GM12878 (cell line): ENCODE measurements at regions not wholly inside any gene's neighbourhood (a gene's known extent, or its start where the extent isn't known, plus 50 kb on each side); places are given as distances from the start of the nearest gene placed in this dataset.

ENCODE experiments used
- ATAC-seq: fragments of 200-7000 bp; cut with Tn5 transposase; 3 replicates; pipeline ENCODE4 v1.9.1; 2020; ENCODE audit warnings: mild to moderate bottlenecking, moderate library complexity
- BruUV-seq: library from RNA; stranded (reverse); fragments of 400-500 nt; replicated peaks from 2 replicates; lab custom pipeline; 2021; lab: Mats Ljungman, UMichigan
- CTCF ChIA-PET: fragments of 300-600 bp; sonication (Branson Sonifier 250); formaldehyde crosslinking; extraction: SDS; loops from one replicate; lab custom pipeline; 2021; ENCODE audit warnings: inconsistent platforms; lab: Yijun Ruan, JAX
- POLR2A ChIA-PET: fragments of 350-600 bp; formaldehyde crosslinking; extraction: SDS; loops from one replicate; lab custom pipeline; 2021; ENCODE audit warnings: inconsistent platforms; lab: Charles Lee
- RAD21 ChIA-PET: fragments of 300-600 bp; sonication (Branson Sonifier 250); formaldehyde crosslinking; loops from one replicate; lab custom pipeline; 2023; ENCODE audit warnings: antibody characterized with exemption; ENCODE audit not compliant: unreplicated experiment; lab: Charles Lee
- SMC1A ChIA-PET: fragments of 300-600 bp; sonication (Branson Sonifier 250); formaldehyde crosslinking; loops from one replicate; lab custom pipeline; 2023; ENCODE audit not compliant: unreplicated experiment, uncharacterized antibody; lab: Charles Lee
- DNase-seq: peaks from one replicate; pipeline ENCODE4 v3.0.0-alpha.2; 2011; ENCODE audit warnings: low read depth, low spot score
- FAIRE-seq: peaks from 3 replicates; lab custom pipeline; 2011; peaks lifted over from hg19 to GRCh38; lab: Jason Lieb, UNC
- H2AFZ ChIP-seq: 2 replicates; pipeline ENCODE4 v1.6.0; 2011; ENCODE audit warnings: low read depth, low read length, control low read depth; ENCODE audit not compliant: control insufficient read depth
- H3K27ac ChIP-seq: 2 replicates; pipeline ENCODE4 v1.5.1; 2011; ENCODE audit warnings: control low read depth; ENCODE audit not compliant: control insufficient read depth, insufficient read depth
- H3K27me3 ChIP-seq, 2 experiments: replicated peaks in 1 of 2; 2 replicates each; pipeline versions ENCODE4 v1.6.0 to v1.6.1; 2011; ENCODE audit warnings: low read length in 1 of 2; ENCODE audit not compliant: control insufficient read depth in 2 of 2, insufficient read depth in 2 of 2
- H3K36me3 ChIP-seq, 2 experiments: 2 replicates each; pipeline ENCODE4 v1.5.1; 2011; ENCODE audit warnings: low read length in 1 of 2; ENCODE audit not compliant: control insufficient read depth in 2 of 2, insufficient read depth in 2 of 2
- H3K4me1 ChIP-seq: 2 replicates; pipeline ENCODE4 v1.6.1; 2011; ENCODE audit warnings: mild to moderate bottlenecking, low read length, moderate library complexity, mixed read lengths; ENCODE audit not compliant: control insufficient read depth, insufficient read depth
- H3K4me2 ChIP-seq: 2 replicates; pipeline ENCODE4 v1.6.0; 2011; ENCODE audit warnings: control low read depth; ENCODE audit not compliant: control insufficient read depth, insufficient read depth
- H3K4me3 ChIP-seq: fragments of 200-600 bp; sonication (generic); 2 replicates; pipeline ENCODE4 v1.5.1; 2016
- H3K79me2 ChIP-seq: 2 replicates; pipeline ENCODE4 v1.6.0; 2011; ENCODE audit warnings: low read length; ENCODE audit not compliant: control insufficient read depth, insufficient read depth
- H3K9ac ChIP-seq: 2 replicates; pipeline ENCODE4 v1.8.0; 2011; ENCODE audit warnings: low read length, control low read depth, mixed read lengths; ENCODE audit not compliant: control insufficient read depth, insufficient read depth
- H3K9me3 ChIP-seq: replicated peaks from 3 replicates; pipeline ENCODE4 v1.5.1; 2011; ENCODE audit warnings: mild to moderate bottlenecking, low read length; ENCODE audit not compliant: control insufficient read depth, insufficient read depth
- H4K20me1 ChIP-seq: 2 replicates; pipeline ENCODE4 v1.6.0; 2011; ENCODE audit not compliant: control insufficient read depth, insufficient read depth
- FOS ChIP-seq: IDR thresholded peaks from 3 replicates; pipeline ENCODE4 v1.6.1; 2011; ENCODE audit warnings: borderline replicate concordance; ENCODE audit not compliant: insufficient read length; ENCODE audit errors: extremely low read depth
- GABPA ChIP-seq: IDR thresholded peaks from 2 replicates; pipeline ENCODE4 v1.6.1; 2014; ENCODE audit warnings: antibody characterized with exemption, low read depth, mild to moderate bottlenecking, inconsistent platforms
- HDAC6 ChIP-seq: fragments of 200-600 bp; sonication (generic); IDR thresholded peaks from one replicate; pipeline ENCODE4 v1.8.0; 2017; ENCODE audit warnings: antibody characterized with exemption; ENCODE audit not compliant: unreplicated experiment
- MEF2A ChIP-seq: IDR thresholded peaks from 2 replicates; pipeline ENCODE4 v1.6.1; 2011; ENCODE audit warnings: low read depth, mild to moderate bottlenecking, low read length, moderate library complexity; ENCODE audit not compliant: insufficient read depth
- RCOR1 ChIP-seq: conservative IDR thresholded peaks from 2 replicates; pipeline ENCODE4 v1.6.1; 2012; ENCODE audit warnings: low read depth, low read length, improper control_type of control experiment
- YBX1 ChIP-seq: fragments of 450-650 bp; IDR thresholded peaks from 2 replicates; pipeline ENCODE4 v1.6.1; 2016; ENCODE audit warnings: antibody characterized with exemption
- ZSCAN29 ChIP-seq: fragments of 450-650 bp; IDR thresholded peaks from 2 replicates; pipeline ENCODE4 v1.6.1; 2017; ENCODE audit warnings: mild to moderate bottlenecking, moderate library complexity
- WGBS: methylation state at CpG from one replicate; pipeline ENCODE4 v1.1.6; 2016; ENCODE audit warnings: low lambda C conversion rate; ENCODE audit not compliant: insufficient replicate concordance, insufficient coverage; ENCODE audit errors: missing lambda C conversion rate; 5-methylcytosine and 5-hydroxymethylcytosine counted together
- in situ Hi-C: fragments of 300-500 bp; cut with MboI; formaldehyde crosslinking; loops from 9 replicates; pipeline ENCODE4 v1.14.3; 2018; ENCODE audit warnings: mixed read lengths
- intact Hi-C: fragments of 100-400 bp; cut with micrococcal nuclease; formaldehyde crosslinking; loops from one replicate; pipeline ENCODE4 v1.14.2; 2022; ENCODE audit not compliant: unreplicated experiment
- TF ChIP-seq, protein P1 (sequence below): fragments of 450-650 bp; IDR thresholded peaks from 2 replicates; pipeline ENCODE4 v1.6.1; 2017; ENCODE audit warnings: low read depth, mild to moderate bottlenecking, moderate library complexity
- TF ChIP-seq, protein P2 (sequence below): IDR thresholded peaks from 2 replicates; pipeline ENCODE4 v1.6.1; 2011; ENCODE audit warnings: borderline replicate concordance, low read depth, mild to moderate bottlenecking, moderate library complexity, mixed read lengths, low read length; ENCODE audit not compliant: insufficient read depth; ENCODE audit errors: extremely low read length
- TF ChIP-seq, protein P3 (sequence below): fragments of 450-650 bp; IDR thresholded peaks from 2 replicates; pipeline ENCODE4 v1.6.1; 2016; ENCODE audit warnings: mild to moderate bottlenecking, moderate library complexity, borderline replicate concordance

DNA sequence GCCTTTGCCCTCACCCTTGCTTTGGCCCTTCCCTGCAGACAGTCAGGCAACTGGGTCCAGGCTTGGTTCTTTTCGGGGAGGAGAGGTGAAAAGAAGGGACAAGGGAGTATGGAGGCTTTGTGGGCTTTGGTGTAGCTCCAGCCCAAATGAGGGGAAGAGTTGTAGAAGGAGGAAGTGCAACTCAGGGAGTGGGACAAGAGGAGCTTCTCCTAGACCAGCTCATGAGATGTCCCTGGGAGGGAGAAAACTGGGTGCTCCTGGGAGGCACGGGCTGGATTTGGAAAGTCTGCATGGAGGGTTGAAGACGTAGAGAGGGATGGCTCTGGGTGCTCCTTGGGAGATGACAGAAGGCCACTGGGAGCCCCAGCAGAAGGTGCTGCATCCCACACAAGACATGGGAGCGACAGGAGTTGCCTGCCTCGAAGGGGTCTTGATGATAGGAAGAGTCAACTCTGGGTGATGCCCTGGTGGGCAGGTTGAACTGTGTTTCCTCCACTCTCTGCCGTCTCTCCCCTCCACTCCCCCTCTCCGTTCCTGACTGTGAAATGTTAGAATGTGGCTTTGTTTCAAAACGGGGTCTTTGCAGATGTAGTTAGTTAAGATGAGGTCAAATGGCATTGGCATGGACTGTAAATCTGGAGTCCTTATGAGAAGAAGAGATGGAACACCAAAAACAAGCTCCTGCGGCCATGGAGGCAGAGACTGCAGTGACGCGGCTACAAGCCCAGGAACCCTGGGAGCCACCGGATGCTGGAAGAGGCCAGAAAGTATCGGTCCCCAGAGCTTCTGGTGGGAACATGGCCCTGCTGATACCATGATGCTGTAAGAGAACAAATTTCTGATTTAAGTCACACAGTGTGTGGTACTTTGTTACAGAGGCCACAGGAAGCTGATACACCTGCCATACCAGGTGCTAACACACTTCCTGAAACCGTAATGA lies 298.5 kb downstream of the GLRX3 start:
- H3K27me3 ChIP-seq = no peaks in the 10 kb centered on the region
- FAIRE-seq (no peak), ATAC-seq (no peak), DNase-seq (no peak)
- H3K79me2 ChIP-seq = no peaks in the 10 kb centered on the region
- no peak overlapping the region for H3K4me2 ChIP-seq
- no peaks in the 10 kb centered on the region for H4K20me1 ChIP-seq
- H3K4me3 ChIP-seq = no peak overlapping the region
- BruUV-seq = no TSS peak
- H3K4me1 ChIP-seq = no peaks in the 10 kb centered on the region
- ChIA-PET RAD21 (no interaction called here), POLR2A (no interaction called here), CTCF (no interaction called here), SMC1A (no interaction called here)
- intact Hi-C loops (no loop called here), in situ Hi-C loops (no loop called here)
- TF ChIP-seq RCOR1 = no peak
- TF ChIP-seq FOS = no peak
- no peak for TF ChIP-seq GABPA
- H3K9ac ChIP-seq = no peak overlapping the region
- 33% methylated on average over 14 of the region's 14 CpGs for WGBS
- H2AFZ ChIP-seq = no peak overlapping the region
- no peak overlapping the region for H3K27ac ChIP-seq
- H3K36me3 ChIP-seq = no peaks in the 10 kb centered on the region
- no peaks in the 10 kb centered on the region; the same call in 2 of the 3 replicates for H3K9me3 ChIP-seq

DNA sequence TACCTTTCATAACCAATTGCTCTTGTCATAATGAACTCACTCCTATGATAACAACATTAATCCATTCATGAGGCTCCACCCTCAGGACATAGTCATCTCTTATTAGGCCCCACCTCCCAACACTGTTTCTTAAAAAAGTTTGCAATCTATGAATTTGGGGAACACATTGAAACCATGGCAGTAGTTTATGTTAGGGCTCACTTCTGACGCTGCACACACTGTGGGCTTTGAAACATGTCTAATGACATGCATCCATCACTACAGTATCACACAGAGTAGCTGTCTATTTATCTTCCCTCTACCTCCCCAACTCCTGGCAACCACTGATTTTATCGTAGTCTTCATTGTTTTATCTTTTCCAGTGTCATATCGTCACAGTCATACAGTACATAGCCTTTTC lies 299.8 kb downstream of the GLRX3 start:
- 4% methylated on average over 3 of the region's 3 CpGs for WGBS
- Histone ChIP-seq H3K27ac (no peak overlapping the region), H4K20me1 (no peaks in the 10 kb centered on the region), H3K36me3 (no peaks in the 10 kb centered on the region), H3K79me2 (no peaks in the 10 kb centered on the region), H3K4me1 (no peaks in the 10 kb centered on the region), H2AFZ (no peak overlapping the region), H3K9me3 (no peaks in the 10 kb centered on the region; the same call in 2 of the 3 replicates), H3K4me3 (no peak overlapping the region), H3K9ac (no peak overlapping the region), H3K4me2 (no peak overlapping the region), H3K27me3 (no peaks in the 10 kb centered on the region)
- ChIA-PET CTCF (no interaction called here), RAD21 (no interaction called here), SMC1A (no interaction called here), POLR2A (no interaction called here)
- intact Hi-C loops (no loop called here), in situ Hi-C loops (no loop called here)
- no TSS peak for BruUV-seq
- DNase-seq (no peak), FAIRE-seq (no peak), ATAC-seq (no peak)
- TF ChIP-seq, protein P1, sequence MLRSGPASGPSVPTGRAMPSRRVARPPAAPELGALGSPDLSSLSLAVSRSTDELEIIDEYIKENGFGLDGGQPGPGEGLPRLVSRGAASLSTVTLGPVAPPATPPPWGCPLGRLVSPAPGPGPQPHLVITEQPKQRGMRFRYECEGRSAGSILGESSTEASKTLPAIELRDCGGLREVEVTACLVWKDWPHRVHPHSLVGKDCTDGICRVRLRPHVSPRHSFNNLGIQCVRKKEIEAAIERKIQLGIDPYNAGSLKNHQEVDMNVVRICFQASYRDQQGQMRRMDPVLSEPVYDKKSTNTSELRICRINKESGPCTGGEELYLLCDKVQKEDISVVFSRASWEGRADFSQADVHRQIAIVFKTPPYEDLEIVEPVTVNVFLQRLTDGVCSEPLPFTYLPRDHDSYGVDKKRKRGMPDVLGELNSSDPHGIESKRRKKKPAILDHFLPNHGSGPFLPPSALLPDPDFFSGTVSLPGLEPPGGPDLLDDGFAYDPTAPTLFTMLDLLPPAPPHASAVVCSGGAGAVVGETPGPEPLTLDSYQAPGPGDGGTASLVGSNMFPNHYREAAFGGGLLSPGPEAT = no peak
- TF ChIP-seq HDAC6 = no peak
- TF ChIP-seq MEF2A = no peak
- TF ChIP-seq ZSCAN29 = no peak
- TF ChIP-seq, protein P2, sequence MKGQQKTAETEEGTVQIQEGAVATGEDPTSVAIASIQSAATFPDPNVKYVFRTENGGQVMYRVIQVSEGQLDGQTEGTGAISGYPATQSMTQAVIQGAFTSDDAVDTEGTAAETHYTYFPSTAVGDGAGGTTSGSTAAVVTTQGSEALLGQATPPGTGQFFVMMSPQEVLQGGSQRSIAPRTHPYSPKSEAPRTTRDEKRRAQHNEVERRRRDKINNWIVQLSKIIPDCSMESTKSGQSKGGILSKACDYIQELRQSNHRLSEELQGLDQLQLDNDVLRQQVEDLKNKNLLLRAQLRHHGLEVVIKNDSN = no peak
- TF ChIP-seq YBX1 = no peak
- TF ChIP-seq, protein P3, sequence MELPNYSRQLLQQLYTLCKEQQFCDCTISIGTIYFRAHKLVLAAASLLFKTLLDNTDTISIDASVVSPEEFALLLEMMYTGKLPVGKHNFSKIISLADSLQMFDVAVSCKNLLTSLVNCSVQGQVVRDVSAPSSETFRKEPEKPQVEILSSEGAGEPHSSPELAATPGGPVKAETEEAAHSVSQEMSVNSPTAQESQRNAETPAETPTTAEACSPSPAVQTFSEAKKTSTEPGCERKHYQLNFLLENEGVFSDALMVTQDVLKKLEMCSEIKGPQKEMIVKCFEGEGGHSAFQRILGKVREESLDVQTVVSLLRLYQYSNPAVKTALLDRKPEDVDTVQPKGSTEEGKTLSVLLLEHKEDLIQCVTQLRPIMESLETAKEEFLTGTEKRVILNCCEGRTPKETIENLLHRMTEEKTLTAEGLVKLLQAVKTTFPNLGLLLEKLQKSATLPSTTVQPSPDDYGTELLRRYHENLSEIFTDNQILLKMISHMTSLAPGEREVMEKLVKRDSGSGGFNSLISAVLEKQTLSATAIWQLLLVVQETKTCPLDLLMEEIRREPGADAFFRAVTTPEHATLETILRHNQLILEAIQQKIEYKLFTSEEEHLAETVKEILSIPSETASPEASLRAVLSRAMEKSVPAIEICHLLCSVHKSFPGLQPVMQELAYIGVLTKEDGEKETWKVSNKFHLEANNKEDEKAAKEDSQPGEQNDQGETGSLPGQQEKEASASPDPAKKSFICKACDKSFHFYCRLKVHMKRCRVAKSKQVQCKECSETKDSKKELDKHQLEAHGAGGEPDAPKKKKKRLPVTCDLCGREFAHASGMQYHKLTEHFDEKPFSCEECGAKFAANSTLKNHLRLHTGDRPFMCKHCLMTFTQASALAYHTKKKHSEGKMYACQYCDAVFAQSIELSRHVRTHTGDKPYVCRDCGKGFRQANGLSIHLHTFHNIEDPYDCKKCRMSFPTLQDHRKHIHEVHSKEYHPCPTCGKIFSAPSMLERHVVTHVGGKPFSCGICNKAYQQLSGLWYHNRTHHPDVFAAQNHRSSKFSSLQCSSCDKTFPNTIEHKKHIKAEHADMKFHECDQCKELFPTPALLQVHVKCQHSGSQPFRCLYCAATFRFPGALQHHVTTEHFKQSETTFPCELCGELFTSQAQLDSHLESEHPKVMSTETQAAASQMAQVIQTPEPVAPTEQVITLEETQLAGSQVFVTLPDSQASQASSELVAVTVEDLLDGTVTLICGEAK = no peak
